ENCODE measurements at regions not wholly inside any gene's neighbourhood (a gene's known extent, or its start where the extent isn't known, plus 50 kb on each side); places are given as distances from the start of the nearest gene placed in this dataset.

- TF ChIP-seq, protein P1, sequence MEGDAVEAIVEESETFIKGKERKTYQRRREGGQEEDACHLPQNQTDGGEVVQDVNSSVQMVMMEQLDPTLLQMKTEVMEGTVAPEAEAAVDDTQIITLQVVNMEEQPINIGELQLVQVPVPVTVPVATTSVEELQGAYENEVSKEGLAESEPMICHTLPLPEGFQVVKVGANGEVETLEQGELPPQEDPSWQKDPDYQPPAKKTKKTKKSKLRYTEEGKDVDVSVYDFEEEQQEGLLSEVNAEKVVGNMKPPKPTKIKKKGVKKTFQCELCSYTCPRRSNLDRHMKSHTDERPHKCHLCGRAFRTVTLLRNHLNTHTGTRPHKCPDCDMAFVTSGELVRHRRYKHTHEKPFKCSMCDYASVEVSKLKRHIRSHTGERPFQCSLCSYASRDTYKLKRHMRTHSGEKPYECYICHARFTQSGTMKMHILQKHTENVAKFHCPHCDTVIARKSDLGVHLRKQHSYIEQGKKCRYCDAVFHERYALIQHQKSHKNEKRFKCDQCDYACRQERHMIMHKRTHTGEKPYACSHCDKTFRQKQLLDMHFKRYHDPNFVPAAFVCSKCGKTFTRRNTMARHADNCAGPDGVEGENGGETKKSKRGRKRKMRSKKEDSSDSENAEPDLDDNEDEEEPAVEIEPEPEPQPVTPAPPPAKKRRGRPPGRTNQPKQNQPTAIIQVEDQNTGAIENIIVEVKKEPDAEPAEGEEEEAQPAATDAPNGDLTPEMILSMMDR (conservative IDR thresholded peaks at IDR 0.05; ENCODE audit: low read depth, low read length), result no peak
- TF ChIP-seq EZH2 (IDR thresholded peaks at IDR 0.05; ENCODE audit: low read length, unreplicated experiment), result no peak
- no peak for TF ChIP-seq EZH2phosphoT487 (IDR thresholded peaks at IDR 0.05; ENCODE audit: borderline replicate concordance, low read length)
- H2AFZ ChIP-seq (ENCODE audit: low read length), result no peak overlapping the region
- ChIA-PET CTCF (no interaction called here), POLR2A (ENCODE audit: unreplicated experiment) (no interaction called here)
- peaks cover 18% of the 10 kb centered on the region for H3K4me1 ChIP-seq (ENCODE audit: insufficient read depth, low read length)
- H3K27me3 ChIP-seq (ENCODE audit: low read length), result no peaks in the 10 kb centered on the region
- intact Hi-C loops (cut with micrococcal nuclease), result no loop called here
- no peaks in the 10 kb centered on the region for H3K9me2 ChIP-seq (replicated peaks; ENCODE audit: low read length)
- H3K79me2 ChIP-seq (ENCODE audit: low read length), result no peaks in the 10 kb centered on the region
- no peak overlapping the region for H3K4me3 ChIP-seq (ENCODE audit: low read length)
- no peaks in the 10 kb centered on the region for H3K9me3 ChIP-seq (ENCODE audit: low read length)
- no peaks in the 10 kb centered on the region for H4K20me1 ChIP-seq (ENCODE audit: low read length)
- H3K36me3 ChIP-seq (ENCODE audit: low read depth, low read length), result no peaks in the 10 kb centered on the region
- DNase-seq (no peak), ATAC-seq (no peak)
- no peak overlapping the region for H3K27ac ChIP-seq (ENCODE audit: low read length)
- no peak overlapping the region for H3K9ac ChIP-seq (ENCODE audit: low read length)
- H3K4me2 ChIP-seq (ENCODE audit: low read length), result no peak overlapping the region
- no peaks in the 10 kb centered on the region for H3F3A ChIP-seq (ENCODE audit: low read length, unreplicated experiment)
- BruUV-seq (replicated peaks), result no TSS peak
Measured at GRCh38 chr10:60607372-60607771, 170.9 kb upstream of the CDK1 start.

- Histone ChIP-seq H3F3A (ENCODE audit: low read length, unreplicated experiment) (no peaks in the 10 kb centered on the region), H3K9me3 (ENCODE audit: low read length) (no peaks in the 10 kb centered on the region), H4K20me1 (ENCODE audit: low read length) (no peaks in the 10 kb centered on the region), H3K9me2 (replicated peaks; ENCODE audit: low read length) (no peaks in the 10 kb centered on the region), H3K4me2 (ENCODE audit: low read length) (no peak overlapping the region), H3K4me1 (ENCODE audit: insufficient read depth, low read length) (peaks cover 11% of the 10 kb centered on the region), H3K36me3 (ENCODE audit: low read depth, low read length) (no peaks in the 10 kb centered on the region), H3K27me3 (ENCODE audit: low read length) (no peaks in the 10 kb centered on the region), H2AFZ (ENCODE audit: low read length) (no peak overlapping the region), H3K4me3 (ENCODE audit: low read length) (no peak overlapping the region), H3K27ac (ENCODE audit: low read length) (no peak overlapping the region), H3K79me2 (ENCODE audit: low read length) (no peaks in the 10 kb centered on the region), H3K9ac (ENCODE audit: low read length) (no peak overlapping the region)
- DNase-seq, result no peak
- no peak for ATAC-seq
- no TSS peak for BruUV-seq (replicated peaks)
- ChIA-PET POLR2A (ENCODE audit: unreplicated experiment) (interaction anchor here (0.6 kb wide), 1 partner anchor 8 kb away, joined by 6 read pairs; no protein-coding TSS in a partner anchor), CTCF (no interaction called here)
- TF ChIP-seq, protein P1 (conservative IDR thresholded peaks at IDR 0.05; ENCODE audit: low read depth, low read length), result no peak
- no peak for TF ChIP-seq EZH2phosphoT487 (IDR thresholded peaks at IDR 0.05; ENCODE audit: borderline replicate concordance, low read length)
- no peak for TF ChIP-seq EZH2 (IDR thresholded peaks at IDR 0.05; ENCODE audit: low read length, unreplicated experiment)
- intact Hi-C loops (cut with micrococcal nuclease), result no loop called here
Measured at GRCh38 chr10:60606343-60607080, 171.8 kb upstream of the CDK1 start.

DNA sequence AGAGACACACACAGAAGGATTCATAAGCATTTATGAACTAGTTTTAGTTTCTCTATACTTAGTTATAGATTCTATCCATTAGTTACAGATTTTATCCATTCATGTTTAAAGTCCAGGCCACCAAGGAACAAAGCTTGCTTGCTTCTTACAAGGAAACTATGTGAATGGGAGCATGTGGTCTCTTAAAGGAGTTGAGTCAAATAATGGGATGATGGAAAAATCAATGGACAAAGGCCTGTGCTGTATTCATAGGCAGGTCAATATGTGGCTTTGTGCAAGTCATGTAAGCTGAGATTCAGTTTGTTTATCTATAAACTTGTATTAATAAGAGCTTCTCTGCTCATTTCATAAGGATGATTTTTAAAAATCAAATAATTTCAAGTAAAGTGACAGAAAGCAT is 172.8 kb upstream of the CDK1 start:
- H3K36me3 ChIP-seq (ENCODE audit: low read depth, low read length), result no peaks in the 10 kb centered on the region
- no peak for ATAC-seq
- no peak overlapping the region for H3K9ac ChIP-seq (ENCODE audit: low read length)
- BruUV-seq (replicated peaks), result no TSS peak
- no peak for DNase-seq
- no peaks in the 10 kb centered on the region for H3F3A ChIP-seq (ENCODE audit: low read length, unreplicated experiment)
- CTCF ChIA-PET, result no interaction called here
- H3K4me3 ChIP-seq (ENCODE audit: low read length), result no peak overlapping the region
- H3K9me3 ChIP-seq (ENCODE audit: low read length), result no peaks in the 10 kb centered on the region
- peaks cover 3% of the 10 kb centered on the region for H3K4me1 ChIP-seq (ENCODE audit: insufficient read depth, low read length)
- POLR2A ChIA-PET (ENCODE audit: unreplicated experiment), result interaction anchor here (0.6 kb wide), 1 partner anchor 40 kb away, joined by 3 read pairs; no protein-coding TSS in a partner anchor
- no peak overlapping the region for H3K4me2 ChIP-seq (ENCODE audit: low read length)
- H3K27ac ChIP-seq (ENCODE audit: low read length), result no peak overlapping the region
- H4K20me1 ChIP-seq (ENCODE audit: low read length), result no peaks in the 10 kb centered on the region
- TF ChIP-seq, protein P1 (conservative IDR thresholded peaks at IDR 0.05; ENCODE audit: low read depth, low read length), result no peak
- no peak for TF ChIP-seq EZH2phosphoT487 (IDR thresholded peaks at IDR 0.05; ENCODE audit: borderline replicate concordance, low read length)
- no peak for TF ChIP-seq EZH2 (IDR thresholded peaks at IDR 0.05; ENCODE audit: low read length, unreplicated experiment)
- H3K9me2 ChIP-seq (replicated peaks; ENCODE audit: low read length), result no peaks in the 10 kb centered on the region
- H3K79me2 ChIP-seq (ENCODE audit: low read length), result no peaks in the 10 kb centered on the region
- H3K27me3 ChIP-seq (ENCODE audit: low read length), result no peaks in the 10 kb centered on the region
- intact Hi-C loops (cut with micrococcal nuclease), result no loop called here
- H2AFZ ChIP-seq (ENCODE audit: low read length), result no peak overlapping the region

All from PC-3 (cell line).